Dendritic cell treated with granulocyte-macrophage colony-stimulating factor and Interleukin-4, amounts not matched to agents 40 ng/mL and 50 ng/mL, for 4 days (primary cell): ENCODE measurements at regions not wholly inside any gene's neighbourhood (a gene's known extent, or its start where the extent isn't known, plus 50 kb on each side); places are given as distances from the start of the nearest gene placed in this dataset.

Source experiments
- H3K27ac Mint-ChIP-seq: one replicate; pipeline ENCODE4 v1.8.0; 2022; ENCODE audit warnings: mild to moderate bottlenecking, mixed read lengths
- H3K27me3 Mint-ChIP-seq: one replicate; pipeline ENCODE4 v1.8.0; 2022; ENCODE audit warnings: mild to moderate bottlenecking, mixed read lengths
- H3K36me3 Mint-ChIP-seq: one replicate; pipeline ENCODE4 v1.8.0; 2022; ENCODE audit warnings: low read depth, mixed read lengths
- H3K4me1 Mint-ChIP-seq: one replicate; pipeline ENCODE4 v1.8.0; 2022; ENCODE audit warnings: low read depth, mixed read lengths
- H3K4me3 Mint-ChIP-seq: one replicate; pipeline ENCODE4 v1.8.0; 2022; ENCODE audit warnings: mild to moderate bottlenecking, moderate library complexity, mixed read lengths
- H3K9me3 Mint-ChIP-seq: one replicate; pipeline ENCODE4 v1.8.0; 2022; ENCODE audit warnings: mixed read lengths
- intact Hi-C: fragments of 100-400 bp; cut with micrococcal nuclease; formaldehyde crosslinking; loops from one replicate; pipeline ENCODE4 v1.15.0; 2022

DNA sequence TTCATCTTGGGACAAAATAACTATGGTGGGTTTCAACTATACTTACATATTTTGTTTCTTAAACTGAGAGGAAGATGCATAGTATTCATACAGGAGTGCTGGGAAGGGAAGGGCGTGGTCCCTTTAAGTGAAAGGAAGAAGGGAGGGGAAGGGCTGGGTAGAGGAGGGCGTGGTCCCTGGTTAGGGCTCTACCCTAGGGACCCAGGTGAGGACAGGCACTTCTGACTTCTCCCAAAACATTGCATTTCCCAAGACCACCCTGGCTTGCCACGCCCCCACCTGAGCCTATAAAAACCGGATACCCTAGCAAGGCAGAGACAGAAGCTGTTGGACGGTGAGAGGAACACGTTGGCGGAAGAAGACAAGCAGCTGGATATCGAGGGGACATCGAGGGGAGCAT is 157.6 kb upstream of the PLXNA4 start:
- Mint-ChIP-seq H3K4me3 (no peak overlapping the region), H3K4me1 (no peaks in the 10 kb centered on the region), H3K9me3 (no peaks in the 10 kb centered on the region), H3K36me3 (no peaks in the 10 kb centered on the region), H3K27ac (no peak overlapping the region), H3K27me3 (no peaks in the 10 kb centered on the region)
- intact Hi-C loops = no loop called here

DNA sequence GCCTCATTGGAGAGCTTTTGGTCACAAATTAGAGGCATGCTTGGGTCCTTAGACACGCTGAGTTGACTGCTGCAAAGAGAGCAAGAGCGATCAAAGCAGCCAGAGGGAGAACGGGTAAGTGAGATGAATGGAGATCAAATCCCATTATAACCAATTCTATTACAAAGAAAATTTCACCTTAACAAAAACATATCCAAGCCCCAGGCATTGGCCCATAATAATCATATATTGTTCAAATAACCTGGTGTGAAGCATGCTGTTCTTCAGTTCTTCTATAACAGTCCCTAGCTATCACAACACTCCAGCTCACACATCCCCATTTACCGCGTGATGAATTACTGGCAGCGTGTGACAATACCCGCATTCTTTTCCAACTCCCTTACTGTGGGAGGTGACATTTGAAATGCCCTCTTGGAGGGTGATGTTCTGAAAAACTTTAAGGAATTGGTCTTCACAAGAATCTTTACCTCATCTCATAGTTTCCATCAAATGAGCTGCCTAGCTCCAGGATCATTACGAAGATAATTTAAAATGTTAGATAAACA is 156.1 kb upstream of the PLXNA4 start:
- H3K27ac Mint-ChIP-seq = no peak overlapping the region
- intact Hi-C loops = no loop called here
- H3K27me3 Mint-ChIP-seq = no peaks in the 10 kb centered on the region
- no peak overlapping the region for H3K4me3 Mint-ChIP-seq
- H3K9me3 Mint-ChIP-seq = no peaks in the 10 kb centered on the region
- H3K4me1 Mint-ChIP-seq = no peaks in the 10 kb centered on the region
- H3K36me3 Mint-ChIP-seq = no peaks in the 10 kb centered on the region

DNA sequence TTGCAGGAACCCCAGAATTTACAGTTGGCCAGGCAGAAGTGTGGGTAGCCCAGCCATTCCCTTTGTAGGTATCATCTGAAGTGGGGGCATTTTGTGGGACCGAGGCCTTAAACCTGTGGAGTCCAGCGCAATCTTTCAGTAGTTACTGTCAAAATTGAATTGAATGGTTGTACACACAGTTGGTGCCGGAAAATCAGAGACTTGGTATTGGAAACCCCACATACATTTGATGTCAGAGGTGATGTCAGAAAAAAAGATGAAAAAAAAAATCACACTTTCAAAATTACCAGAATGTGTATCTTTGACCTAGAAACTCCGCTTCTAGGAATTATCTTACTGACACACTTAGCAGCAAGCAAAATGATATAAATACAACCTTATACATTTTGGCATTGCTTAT is 153.8 kb upstream of the PLXNA4 start:
- Mint-ChIP-seq H3K27me3 (no peaks in the 10 kb centered on the region), H3K9me3 (no peaks in the 10 kb centered on the region), H3K4me3 (no peak overlapping the region), H3K4me1 (no peaks in the 10 kb centered on the region), H3K27ac (no peak overlapping the region), H3K36me3 (no peaks in the 10 kb centered on the region)
- intact Hi-C loops = no loop called here

DNA sequence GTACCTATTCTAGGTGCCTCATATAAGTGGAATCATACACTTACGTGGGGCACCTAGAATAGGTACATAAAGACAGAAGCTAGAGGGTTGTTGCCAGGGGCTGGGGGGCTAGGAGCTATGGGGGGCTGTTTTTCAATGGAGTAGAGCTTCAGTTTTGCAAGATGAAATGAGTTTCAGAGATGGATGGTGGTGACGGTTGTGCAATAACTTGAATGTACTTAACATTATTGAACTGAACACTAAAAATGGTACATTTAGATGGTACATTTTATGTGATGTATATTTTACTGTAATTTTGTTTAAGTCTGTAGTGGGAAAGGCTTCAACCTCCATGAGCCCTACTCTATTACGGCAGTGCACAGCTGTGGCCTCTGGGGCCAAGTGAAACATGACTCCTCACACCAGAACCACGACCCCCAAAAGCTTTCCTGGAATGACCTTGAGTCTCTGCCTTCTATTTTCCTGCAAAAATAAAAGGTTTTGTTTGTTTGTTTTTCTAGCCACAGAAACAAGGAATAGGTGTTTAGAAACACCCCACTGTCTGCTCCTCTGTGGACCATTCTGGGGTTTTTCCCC is 147.3 kb upstream of the PLXNA4 start:
- Mint-ChIP-seq H3K9me3 (peaks cover 17% of the 10 kb centered on the region), H3K27ac (no peak overlapping the region), H3K4me1 (peaks cover 6% of the 10 kb centered on the region), H3K36me3 (no peaks in the 10 kb centered on the region), H3K4me3 (no peak overlapping the region), H3K27me3 (no peaks in the 10 kb centered on the region)
- intact Hi-C loops = no loop called here

DNA sequence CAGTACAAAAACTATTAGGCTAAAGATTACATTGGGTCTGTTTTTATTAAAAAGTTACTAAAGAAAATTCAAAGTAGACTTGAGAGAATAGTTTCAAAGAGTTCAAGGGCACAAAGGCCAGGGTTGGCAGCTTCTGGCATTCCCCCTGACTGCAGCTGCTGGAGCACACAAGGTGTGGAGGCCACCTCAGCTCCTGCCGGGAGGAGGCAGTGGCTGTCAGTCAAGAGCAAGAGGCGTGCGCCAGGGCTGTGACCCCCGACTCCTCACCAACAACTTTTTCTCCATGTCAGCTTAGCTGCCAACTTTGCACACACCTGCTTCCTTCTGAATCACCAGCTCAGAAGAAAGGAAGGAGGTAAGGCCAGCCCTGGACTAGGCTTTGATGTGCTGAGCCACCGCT is 144.6 kb upstream of the PLXNA4 start:
- peaks cover 18% of the 10 kb centered on the region for H3K9me3 Mint-ChIP-seq
- H3K36me3 Mint-ChIP-seq = no peaks in the 10 kb centered on the region
- no peak overlapping the region for H3K4me3 Mint-ChIP-seq
- intact Hi-C loops = no loop called here
- H3K27me3 Mint-ChIP-seq = no peaks in the 10 kb centered on the region
- H3K27ac Mint-ChIP-seq = no peak overlapping the region
- H3K4me1 Mint-ChIP-seq = peaks cover 6% of the 10 kb centered on the region

DNA sequence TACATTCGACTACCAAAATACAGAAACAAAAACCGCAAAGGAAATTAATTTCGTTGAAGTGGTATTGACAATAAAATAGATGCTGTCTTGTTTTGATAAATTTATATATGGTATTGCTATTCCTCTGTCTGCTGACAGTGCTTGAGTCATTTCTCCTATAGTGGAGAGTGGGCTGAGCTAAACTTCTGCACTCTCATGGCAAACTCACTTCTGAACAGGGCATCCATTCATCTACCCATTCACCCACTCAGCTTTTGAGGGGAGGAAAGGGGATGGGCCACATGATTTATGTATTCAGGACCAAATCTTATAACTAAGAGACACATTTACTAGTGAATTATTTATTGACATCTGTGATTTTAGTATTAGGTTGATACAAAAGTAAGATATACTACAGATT is 137.6 kb upstream of the PLXNA4 start:
- H3K27ac Mint-ChIP-seq = no peak overlapping the region
- intact Hi-C loops = loop anchor here (5.0 kb wide), 2 partner anchors 518 to 718 kb away; no protein-coding TSS in a partner anchor
- H3K9me3 Mint-ChIP-seq = peaks cover 5% of the 10 kb centered on the region
- no peak overlapping the region for H3K4me3 Mint-ChIP-seq
- no peaks in the 10 kb centered on the region for H3K27me3 Mint-ChIP-seq
- no peaks in the 10 kb centered on the region for H3K36me3 Mint-ChIP-seq
- H3K4me1 Mint-ChIP-seq = no peaks in the 10 kb centered on the region

DNA sequence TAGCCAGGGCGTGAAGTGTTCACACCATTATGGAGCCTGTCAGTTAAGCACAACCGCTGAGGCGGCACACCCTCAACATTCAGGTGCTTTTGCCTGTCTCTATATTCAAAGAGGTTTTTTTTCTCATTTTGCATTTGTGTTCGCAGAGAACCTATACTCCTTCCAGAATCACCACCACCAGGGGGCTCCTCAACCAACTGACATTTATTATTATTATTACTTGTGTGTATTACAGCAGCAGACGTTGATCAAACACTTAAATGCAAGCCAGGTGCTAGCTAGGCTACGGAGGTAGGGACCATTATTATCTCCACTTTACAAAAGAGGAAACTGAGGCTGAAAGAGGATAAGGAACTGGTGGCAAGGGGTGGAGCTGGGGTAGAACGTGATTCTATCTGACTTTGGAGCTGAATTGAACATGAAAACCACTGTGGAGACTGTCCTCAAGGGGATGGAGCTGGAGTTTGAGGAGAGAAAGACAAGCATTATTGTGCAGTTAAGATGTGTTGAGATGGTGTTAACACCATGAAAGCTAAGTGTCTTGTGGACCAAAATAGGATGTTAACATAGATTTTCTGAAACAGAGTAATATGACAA is 133.8 kb upstream of the PLXNA4 start:
- intact Hi-C loops = loop anchor here (5.0 kb wide), 2 partner anchors 522 to 722 kb away; no protein-coding TSS in a partner anchor
- Mint-ChIP-seq H3K36me3 (no peaks in the 10 kb centered on the region), H3K4me3 (no peak overlapping the region), H3K9me3 (no peaks in the 10 kb centered on the region), H3K27me3 (no peaks in the 10 kb centered on the region), H3K4me1 (peaks cover 4% of the 10 kb centered on the region), H3K27ac (no peak overlapping the region)

DNA sequence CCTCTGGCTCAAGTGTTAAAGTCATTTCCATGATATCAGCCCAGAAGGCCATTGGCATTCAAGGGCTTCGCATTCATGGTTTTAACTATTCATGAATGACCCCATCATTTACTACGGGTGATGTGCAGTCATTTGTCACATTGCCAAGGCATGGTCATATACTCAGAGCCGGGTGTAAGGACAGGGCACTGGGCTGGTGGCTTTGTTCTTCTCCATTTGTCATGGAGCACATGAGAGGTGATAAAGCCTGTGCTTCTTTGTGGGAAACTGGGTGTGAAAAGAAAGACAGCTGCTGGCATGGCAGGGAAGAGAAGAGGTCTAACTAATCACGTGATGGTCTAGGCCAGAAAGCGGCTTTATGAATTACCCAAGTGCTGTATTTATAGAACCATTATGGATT is 132.2 kb upstream of the PLXNA4 start:
- no peak overlapping the region for H3K4me3 Mint-ChIP-seq
- peaks cover 6% of the 10 kb centered on the region for H3K4me1 Mint-ChIP-seq
- H3K9me3 Mint-ChIP-seq = no peaks in the 10 kb centered on the region
- no peaks in the 10 kb centered on the region for H3K36me3 Mint-ChIP-seq
- H3K27ac Mint-ChIP-seq = no peak overlapping the region
- intact Hi-C loops = no loop called here
- H3K27me3 Mint-ChIP-seq = no peaks in the 10 kb centered on the region

DNA sequence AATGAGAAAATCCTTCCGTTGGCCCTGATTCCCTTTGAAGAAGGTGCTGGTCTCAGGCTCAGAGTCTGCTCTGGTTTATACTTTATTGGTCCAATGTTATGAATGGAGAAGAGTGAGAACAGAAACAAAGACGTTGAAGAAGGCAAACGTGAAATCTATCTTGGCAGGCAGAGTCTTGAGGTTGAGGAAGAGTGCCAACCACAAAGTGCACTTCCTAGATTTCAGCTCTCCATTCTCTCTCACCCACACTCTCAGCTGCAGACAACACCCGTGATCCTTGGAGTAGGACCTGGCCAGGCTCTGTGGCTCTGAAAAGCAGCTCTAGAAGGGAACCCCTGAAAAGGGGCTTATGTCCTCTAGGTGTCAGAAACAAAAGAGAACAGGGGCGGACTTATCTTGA is 128.9 kb upstream of the PLXNA4 start:
- Mint-ChIP-seq H3K27ac (no peak overlapping the region), H3K4me1 (peaks cover 6% of the 10 kb centered on the region), H3K4me3 (no peak overlapping the region), H3K9me3 (peaks cover 6% of the 10 kb centered on the region), H3K27me3 (no peaks in the 10 kb centered on the region), H3K36me3 (no peaks in the 10 kb centered on the region)
- intact Hi-C loops = no loop called here

DNA sequence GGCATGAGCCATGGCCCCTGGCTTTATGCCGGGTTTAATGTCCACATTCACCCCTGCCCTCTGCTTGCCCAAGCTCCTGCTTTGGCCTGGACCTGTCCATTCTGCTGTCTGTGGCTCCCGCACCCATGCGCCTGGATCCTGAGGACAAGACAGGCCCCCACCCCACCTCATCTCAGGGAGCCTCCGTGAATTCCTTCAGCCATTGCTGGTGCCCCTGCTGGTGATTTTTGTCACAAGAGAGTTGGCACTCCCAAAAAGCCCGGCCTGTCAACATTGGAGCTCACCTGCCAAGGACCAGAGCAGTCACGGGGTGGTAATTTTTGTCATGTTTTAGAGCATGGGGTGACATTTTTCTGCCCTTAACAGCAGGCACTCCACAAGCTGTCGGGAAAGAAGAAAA is 127.5 kb upstream of the PLXNA4 start:
- intact Hi-C loops = no loop called here
- H3K4me3 Mint-ChIP-seq = no peak overlapping the region
- H3K27me3 Mint-ChIP-seq = no peaks in the 10 kb centered on the region
- H3K36me3 Mint-ChIP-seq = no peaks in the 10 kb centered on the region
- peaks cover 6% of the 10 kb centered on the region for H3K9me3 Mint-ChIP-seq
- H3K27ac Mint-ChIP-seq = no peak overlapping the region
- H3K4me1 Mint-ChIP-seq = peaks cover 6% of the 10 kb centered on the region

DNA sequence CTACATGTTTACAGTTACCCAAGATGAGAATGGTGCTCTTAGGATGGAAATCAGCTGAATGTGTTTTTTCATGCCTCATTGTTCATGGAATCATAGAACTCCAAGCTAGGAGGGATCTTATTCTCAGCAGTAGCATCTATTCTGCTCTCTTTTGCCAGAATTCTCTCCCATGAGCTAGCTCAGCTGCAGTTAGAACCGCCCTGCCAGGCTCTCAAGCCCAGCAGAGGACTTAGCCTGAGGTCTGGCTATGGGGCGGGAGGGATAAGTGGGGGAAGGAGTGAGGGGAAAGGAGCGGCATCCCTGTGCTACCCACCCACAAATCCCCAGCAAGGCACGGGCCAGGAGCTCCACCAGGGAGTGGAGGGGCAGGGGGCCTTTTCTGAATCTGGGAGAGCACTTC is 120.7 kb upstream of the PLXNA4 start:
- no peak overlapping the region for H3K4me3 Mint-ChIP-seq
- no peak overlapping the region for H3K27ac Mint-ChIP-seq
- peaks cover 6% of the 10 kb centered on the region for H3K9me3 Mint-ChIP-seq
- intact Hi-C loops = no loop called here
- no peaks in the 10 kb centered on the region for H3K36me3 Mint-ChIP-seq
- no peaks in the 10 kb centered on the region for H3K4me1 Mint-ChIP-seq
- no peaks in the 10 kb centered on the region for H3K27me3 Mint-ChIP-seq

DNA sequence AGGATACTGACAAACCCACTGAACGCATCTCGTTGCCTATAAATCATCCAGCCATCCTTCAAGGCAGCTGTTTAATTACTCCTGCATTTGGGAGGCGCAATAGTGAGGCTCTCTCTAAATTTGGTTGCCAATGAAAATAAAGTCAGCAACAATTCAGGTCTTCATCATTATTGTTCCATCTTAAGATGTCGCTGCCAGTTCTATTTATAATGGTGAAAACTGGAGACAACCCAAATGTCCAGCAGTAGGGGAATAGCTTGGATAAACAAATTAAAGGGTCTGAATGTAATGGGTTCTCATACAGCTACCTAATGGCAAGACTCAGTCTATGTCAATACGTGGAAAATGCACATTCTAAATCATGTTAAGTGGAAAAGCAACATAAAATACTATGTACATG is 120.1 kb upstream of the PLXNA4 start:
- H3K27me3 Mint-ChIP-seq = no peaks in the 10 kb centered on the region
- H3K4me3 Mint-ChIP-seq = no peak overlapping the region
- H3K27ac Mint-ChIP-seq = no peak overlapping the region
- intact Hi-C loops = no loop called here
- no peaks in the 10 kb centered on the region for H3K4me1 Mint-ChIP-seq
- no peaks in the 10 kb centered on the region for H3K36me3 Mint-ChIP-seq
- H3K9me3 Mint-ChIP-seq = peaks cover under 1% of the 10 kb centered on the region

DNA sequence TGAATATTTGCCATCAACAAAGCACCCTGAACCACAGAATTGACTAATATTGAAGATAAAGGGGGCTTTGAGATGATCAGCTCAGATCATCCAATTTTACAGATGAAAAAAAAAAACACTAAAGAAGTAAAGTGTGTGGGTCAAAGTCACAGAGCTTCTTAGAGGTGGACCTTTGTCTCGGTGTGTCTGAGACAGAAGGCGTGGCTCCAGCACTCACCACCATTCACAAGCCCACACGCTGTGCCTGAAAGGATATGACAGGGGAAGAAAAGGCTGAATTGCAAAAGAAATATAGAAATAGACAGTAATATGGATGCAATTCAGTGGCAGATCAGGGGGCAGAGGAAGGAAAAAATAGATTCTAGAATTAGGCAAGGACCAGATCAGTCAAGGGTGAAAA is 114.9 kb upstream of the PLXNA4 start:
- no peaks in the 10 kb centered on the region for H3K4me1 Mint-ChIP-seq
- no peak overlapping the region for H3K4me3 Mint-ChIP-seq
- H3K27ac Mint-ChIP-seq = no peak overlapping the region
- H3K36me3 Mint-ChIP-seq = no peaks in the 10 kb centered on the region
- intact Hi-C loops = no loop called here
- no peaks in the 10 kb centered on the region for H3K27me3 Mint-ChIP-seq
- peaks cover under 1% of the 10 kb centered on the region for H3K9me3 Mint-ChIP-seq

DNA sequence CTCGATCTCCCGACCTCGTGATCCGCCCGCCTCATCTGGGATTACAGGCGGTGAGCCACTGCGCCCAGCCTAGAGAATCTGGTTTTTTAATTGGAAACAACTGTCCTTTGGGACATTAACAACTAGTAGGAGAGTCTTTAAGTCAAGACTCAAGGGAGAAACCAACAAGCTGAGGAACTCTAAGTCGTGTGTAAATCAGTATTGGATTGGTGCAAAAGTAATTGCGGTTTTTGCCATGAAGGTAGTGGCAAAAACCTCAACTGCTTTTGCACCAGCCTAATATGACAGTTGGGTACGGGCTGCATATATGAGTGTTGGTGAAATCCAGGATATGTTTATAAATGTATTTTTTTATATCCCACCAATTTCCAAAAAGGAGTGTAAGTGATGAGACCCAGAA is 113.9 kb upstream of the PLXNA4 start:
- H3K9me3 Mint-ChIP-seq = peaks cover 11% of the 10 kb centered on the region
- no peak overlapping the region for H3K4me3 Mint-ChIP-seq
- H3K4me1 Mint-ChIP-seq = no peaks in the 10 kb centered on the region
- H3K27ac Mint-ChIP-seq = no peak overlapping the region
- H3K36me3 Mint-ChIP-seq = no peaks in the 10 kb centered on the region
- intact Hi-C loops = no loop called here
- no peaks in the 10 kb centered on the region for H3K27me3 Mint-ChIP-seq

DNA sequence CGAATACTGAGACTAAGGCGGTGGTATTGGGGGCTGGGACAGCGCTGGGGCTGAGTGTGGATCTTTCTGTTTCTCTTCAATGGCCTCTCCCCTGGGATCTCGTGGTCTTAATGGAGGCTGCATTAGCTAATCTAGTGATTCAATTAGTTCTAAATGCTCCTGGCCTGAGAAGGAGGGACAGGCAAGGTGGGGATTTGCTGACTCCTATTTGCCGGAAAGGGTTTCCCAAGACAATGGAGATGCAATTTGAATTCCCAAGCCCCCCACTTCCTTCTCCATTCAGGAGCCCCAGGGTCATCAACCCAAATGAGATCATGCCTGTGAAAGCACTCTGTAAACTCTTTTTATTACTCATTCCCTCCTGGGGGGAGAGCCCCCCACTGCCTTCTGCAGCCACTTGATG is 111.7 kb upstream of the PLXNA4 start:
- intact Hi-C loops = no loop called here
- H3K4me3 Mint-ChIP-seq = no peak overlapping the region
- H3K9me3 Mint-ChIP-seq = peaks cover 12% of the 10 kb centered on the region
- no peaks in the 10 kb centered on the region for H3K4me1 Mint-ChIP-seq
- no peak overlapping the region for H3K27ac Mint-ChIP-seq
- no peaks in the 10 kb centered on the region for H3K36me3 Mint-ChIP-seq
- no peaks in the 10 kb centered on the region for H3K27me3 Mint-ChIP-seq
